ENCODE measurements at regions not wholly inside any gene's neighbourhood (a gene's known extent, or its start where the extent isn't known, plus 50 kb on each side); places are given as distances from the start of the nearest gene placed in this dataset.

DNA sequence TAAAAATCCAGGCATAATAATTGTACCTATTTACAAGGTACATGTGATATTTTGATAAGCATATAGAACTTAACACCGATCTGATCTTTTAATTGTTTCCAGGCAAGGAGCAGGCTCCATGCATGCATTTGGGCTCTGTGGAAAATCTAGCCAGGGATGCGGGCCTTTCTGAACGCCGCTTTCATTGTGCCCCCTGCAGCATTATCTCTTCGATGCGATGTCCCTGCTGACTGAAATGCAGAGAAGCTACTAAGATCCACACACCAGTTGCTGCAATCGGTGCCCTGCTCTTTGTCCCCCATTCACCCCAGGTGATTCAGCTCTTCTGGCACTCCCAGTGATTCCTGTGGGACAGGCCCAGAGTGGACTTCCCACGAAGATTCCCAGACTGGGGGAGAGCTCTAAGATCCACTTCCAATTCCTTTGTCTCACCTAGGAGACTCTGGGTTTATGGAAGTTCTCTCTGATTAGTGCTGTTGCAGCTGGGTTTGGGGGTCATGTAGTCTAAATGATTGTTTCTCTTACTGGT, 254.3 kb upstream of the AGA start:
- H3K9me3 Mint-ChIP-seq = peaks cover 0 to 7% (median 0%) of the 10 kb centered on the region in 3 donors
- no peaks in the 10 kb centered on the region for H3K27me3 Mint-ChIP-seq
- no peak overlapping the region for H3K4me3 Mint-ChIP-seq
- H3K4me1 Mint-ChIP-seq = no peaks in the 10 kb centered on the region
- H3K36me3 Mint-ChIP-seq = no peaks in the 10 kb centered on the region
- H3K27ac Mint-ChIP-seq = no peak overlapping the region

GRCh38 chr4:177699365-177700213, 257.4 kb upstream of the AGA start:
- no peak overlapping the region for H3K4me3 Mint-ChIP-seq
- no peaks in the 10 kb centered on the region for H3K27me3 Mint-ChIP-seq
- no peak overlapping the region for H3K27ac Mint-ChIP-seq
- no peaks in the 10 kb centered on the region for H3K4me1 Mint-ChIP-seq
- H3K36me3 Mint-ChIP-seq = no peaks in the 10 kb centered on the region
- peaks cover 0 to 8% (median 0%) of the 10 kb centered on the region in 3 donors for H3K9me3 Mint-ChIP-seq

DNA sequence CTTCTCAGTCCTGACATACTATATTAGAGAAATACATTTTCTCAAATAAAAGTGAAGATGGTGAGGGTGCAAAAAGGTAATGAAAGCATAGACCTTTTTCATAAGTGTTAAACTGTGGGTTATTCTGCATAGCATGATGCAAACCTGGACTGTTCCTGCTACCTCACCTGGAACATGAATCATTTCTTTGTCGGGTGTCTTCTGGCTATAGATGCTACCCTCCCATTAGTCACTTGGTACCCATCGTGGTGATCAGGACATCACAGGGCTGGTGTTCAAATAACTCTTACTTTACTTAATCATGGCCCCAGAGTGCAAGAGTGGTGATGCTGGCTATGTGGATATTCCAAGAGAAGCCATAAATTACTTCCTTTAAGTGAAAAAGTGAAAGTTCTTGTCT, 264.7 kb upstream of the AGA start:
- Mint-ChIP-seq H3K27me3 (no peaks in the 10 kb centered on the region), H3K36me3 (no peaks in the 10 kb centered on the region), H3K4me3 (no peak overlapping the region), H3K27ac (no peak overlapping the region), H3K9me3 (peaks cover 0 to 6% (median 2%) of the 10 kb centered on the region in 3 donors), H3K4me1 (no peaks in the 10 kb centered on the region)

- peaks cover 0 to 5% (median 2%) of the 10 kb centered on the region in 3 donors for H3K9me3 Mint-ChIP-seq
- no peak overlapping the region for H3K4me3 Mint-ChIP-seq
- no peaks in the 10 kb centered on the region for H3K27me3 Mint-ChIP-seq
- H3K4me1 Mint-ChIP-seq = no peaks in the 10 kb centered on the region
- no peak overlapping the region for H3K27ac Mint-ChIP-seq
- H3K36me3 Mint-ChIP-seq = no peaks in the 10 kb centered on the region
These were observed 271.2 kb upstream of the AGA start for GRCh38 chr4:177713454-177713853.

DNA sequence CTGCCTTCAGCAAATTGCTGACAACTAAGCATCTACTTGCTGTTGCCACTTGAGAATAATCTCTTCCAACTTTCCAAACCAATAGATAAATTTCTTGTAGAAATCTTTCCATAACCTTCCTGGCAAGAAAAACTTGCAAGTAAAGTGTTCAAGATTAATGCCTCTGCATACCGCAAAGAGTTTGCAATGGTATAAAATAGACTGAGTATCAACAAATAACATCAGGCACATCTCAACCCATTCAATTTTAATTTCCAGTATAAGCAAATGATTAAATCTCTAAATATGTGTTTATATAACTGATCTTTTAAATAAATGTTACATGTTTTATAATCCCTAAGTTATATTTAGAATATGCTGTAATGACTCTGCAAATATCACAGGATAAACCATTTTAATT, 275.2 kb upstream of the AGA start:
- no peak overlapping the region for H3K27ac Mint-ChIP-seq
- H3K9me3 Mint-ChIP-seq = peaks cover 0 to 5% (median 4%) of the 10 kb centered on the region in 3 donors
- H3K4me1 Mint-ChIP-seq = no peaks in the 10 kb centered on the region
- no peak overlapping the region for H3K4me3 Mint-ChIP-seq
- H3K36me3 Mint-ChIP-seq = no peaks in the 10 kb centered on the region
- peaks cover 2% of the 10 kb centered on the region for H3K27me3 Mint-ChIP-seq

DNA sequence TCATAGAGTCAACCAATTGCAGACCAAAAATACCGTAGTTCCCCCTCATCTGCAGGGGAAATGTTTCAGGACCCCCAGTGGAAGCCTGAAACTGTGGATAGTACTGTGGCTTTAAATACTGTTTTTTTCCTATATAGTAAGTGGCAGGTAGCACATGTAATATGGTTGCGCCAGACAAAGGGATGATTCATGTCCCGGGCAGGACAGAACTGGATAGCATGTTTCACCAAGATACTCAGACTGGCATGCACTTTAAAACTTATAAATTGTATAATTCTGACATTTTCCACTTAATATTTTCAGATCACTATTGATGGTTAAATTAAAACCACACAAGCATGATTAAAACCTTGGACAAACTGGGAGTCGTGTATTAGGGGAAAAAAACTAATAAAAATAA, 276.3 kb upstream of the AGA start:
- no peak overlapping the region for H3K27ac Mint-ChIP-seq

DNA sequence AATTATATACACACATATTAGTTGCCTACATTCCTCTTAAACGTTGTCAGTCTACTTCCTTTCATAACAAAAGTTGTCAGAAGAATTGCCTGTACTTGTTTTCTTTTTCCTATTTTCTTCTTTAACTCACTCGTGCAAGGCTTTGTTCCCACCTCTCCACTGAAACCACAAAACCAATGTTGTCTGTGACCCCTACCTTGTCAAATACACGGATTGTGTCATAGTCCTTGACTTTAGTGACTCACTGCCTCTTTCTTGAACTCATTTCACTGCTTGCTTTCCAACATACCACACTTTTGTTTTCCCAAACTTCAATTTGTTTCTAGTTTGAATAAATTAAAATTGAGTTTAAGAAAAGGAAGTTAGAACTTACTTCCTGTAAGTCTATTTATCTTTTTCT, 283.9 kb upstream of the AGA start:
- Mint-ChIP-seq H3K27me3 (no peaks in the 10 kb centered on the region), H3K27ac (no peak overlapping the region), H3K4me3 (no peak overlapping the region), H3K4me1 (no peaks in the 10 kb centered on the region), H3K36me3 (no peaks in the 10 kb centered on the region), H3K9me3 (peaks cover 0 to 2% (median 2%) of the 10 kb centered on the region in 3 donors)

More for the DNA sequence above, 276.3 kb upstream of the AGA start:
- Mint-ChIP-seq H3K4me1 (no peaks in the 10 kb centered on the region), H3K36me3 (no peaks in the 10 kb centered on the region), H3K4me3 (no peak overlapping the region), H3K27me3 (peaks cover 2% of the 10 kb centered on the region), H3K9me3 (peaks cover 0 to 5% (median 4%) of the 10 kb centered on the region in 3 donors)

GRCh38 chr4:177728361-177729152, 286.3 kb upstream of the AGA start:
- Mint-ChIP-seq H3K27me3 (no peaks in the 10 kb centered on the region), H3K27ac (no peak overlapping the region), H3K9me3 (peaks cover 0 to 4% (median 3%) of the 10 kb centered on the region in 3 donors), H3K36me3 (no peaks in the 10 kb centered on the region), H3K4me3 (no peak overlapping the region), H3K4me1 (no peaks in the 10 kb centered on the region)

DNA sequence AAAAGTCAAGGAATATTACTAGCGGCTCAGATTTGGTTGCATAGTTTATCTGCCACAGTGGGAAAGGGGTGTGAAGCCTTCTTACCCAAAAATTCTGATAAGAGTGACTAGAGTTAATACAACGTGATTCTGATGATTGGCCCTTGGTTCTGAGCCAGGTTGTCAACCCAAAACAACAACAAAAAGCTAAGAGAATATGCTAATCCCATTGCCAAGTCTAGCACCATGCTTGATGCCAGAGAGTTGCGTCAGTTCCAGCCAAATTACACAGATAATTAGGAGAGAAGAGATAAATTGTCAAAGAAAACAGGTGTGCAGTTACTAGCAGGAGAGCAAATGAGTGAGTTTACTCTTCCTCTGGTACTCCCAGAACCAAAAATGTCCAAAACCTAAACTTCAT, 287.4 kb upstream of the AGA start:
- H3K4me1 Mint-ChIP-seq = no peaks in the 10 kb centered on the region
- no peak overlapping the region for H3K27ac Mint-ChIP-seq
- H3K4me3 Mint-ChIP-seq = no peak overlapping the region
- H3K27me3 Mint-ChIP-seq = no peaks in the 10 kb centered on the region
- no peaks in the 10 kb centered on the region for H3K36me3 Mint-ChIP-seq
- H3K9me3 Mint-ChIP-seq = peaks cover 3 to 6% (median 5%) of the 10 kb centered on the region in 3 donors

GRCh38 chr4:177737387-177737940, 295.2 kb upstream of the AGA start:
- Mint-ChIP-seq H3K36me3 (no peaks in the 10 kb centered on the region), H3K27ac (no peak overlapping the region), H3K27me3 (no peaks in the 10 kb centered on the region), H3K4me3 (no peak overlapping the region), H3K4me1 (no peaks in the 10 kb centered on the region), H3K9me3 (peaks cover 2 to 9% (median 4%) of the 10 kb centered on the region in 3 donors)

DNA sequence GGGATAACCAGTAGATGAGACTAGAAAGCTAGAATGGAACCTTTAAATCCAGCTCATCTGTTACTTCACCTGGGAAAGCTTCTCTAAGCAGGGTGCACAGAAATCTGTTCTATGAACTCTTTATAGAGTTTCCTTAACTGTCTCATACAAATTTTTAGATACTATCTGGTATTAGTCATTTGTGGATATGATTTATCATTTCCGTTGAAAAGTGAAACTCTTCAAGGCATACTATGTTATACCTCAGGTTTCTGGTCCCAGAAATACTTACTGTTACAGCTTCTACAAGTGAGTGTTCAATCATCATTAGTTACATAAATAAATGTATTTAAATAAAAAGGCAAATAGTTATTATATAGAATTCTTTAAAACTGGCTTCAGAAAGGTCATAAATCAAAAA, 298.3 kb upstream of the AGA start:
- H3K9me3 Mint-ChIP-seq = peaks cover 0 to 4% (median 2%) of the 10 kb centered on the region in 3 donors
- no peaks in the 10 kb centered on the region for H3K27me3 Mint-ChIP-seq
- no peaks in the 10 kb centered on the region for H3K36me3 Mint-ChIP-seq
- no peaks in the 10 kb centered on the region for H3K4me1 Mint-ChIP-seq
- H3K4me3 Mint-ChIP-seq = no peak overlapping the region
- H3K27ac Mint-ChIP-seq = no peak overlapping the region

GRCh38 chr4:177759729-177760128, 317.5 kb upstream of the AGA start:
- H3K27me3 Mint-ChIP-seq = no peaks in the 10 kb centered on the region
- H3K36me3 Mint-ChIP-seq = no peaks in the 10 kb centered on the region
- peaks cover 0 to 3% (median 2%) of the 10 kb centered on the region in 3 donors for H3K9me3 Mint-ChIP-seq
- H3K4me1 Mint-ChIP-seq = peaks cover 0 to 6% (median 0%) of the 10 kb centered on the region in 3 donors
- no peak overlapping the region for H3K27ac Mint-ChIP-seq
- no peak overlapping the region for H3K4me3 Mint-ChIP-seq

DNA sequence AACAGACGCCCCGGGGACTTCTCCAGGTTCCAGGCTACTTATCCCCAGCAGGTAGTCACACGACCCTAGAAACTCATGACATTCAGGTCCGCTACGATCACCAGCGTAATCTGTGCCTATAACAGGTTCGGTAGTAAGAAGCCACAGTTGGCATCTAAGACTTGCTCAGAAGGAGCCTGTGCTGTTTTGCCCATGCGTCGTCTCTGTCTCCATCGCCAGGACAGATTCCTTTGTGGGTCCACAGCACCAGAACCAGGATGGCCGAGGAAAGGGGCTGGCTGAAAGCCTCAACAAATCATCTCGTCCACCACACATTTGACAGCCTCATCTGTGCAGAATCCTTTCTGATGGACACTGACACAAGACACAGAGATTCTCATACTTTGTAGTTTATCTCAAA, 319.5 kb upstream of the AGA start:
- Mint-ChIP-seq H3K36me3 (no peaks in the 10 kb centered on the region), H3K9me3 (peaks cover 0 to 5% (median 4%) of the 10 kb centered on the region in 3 donors), H3K4me3 (no peak overlapping the region), H3K27ac (no peak overlapping the region), H3K27me3 (no peaks in the 10 kb centered on the region), H3K4me1 (peaks cover 0 to 6% (median 0%) of the 10 kb centered on the region in 3 donors)

GRCh38 chr4:177769155-177769554, 326.9 kb upstream of the AGA start:
- Mint-ChIP-seq H3K4me1 (no peaks in the 10 kb centered on the region), H3K36me3 (no peaks in the 10 kb centered on the region), H3K4me3 (no peak overlapping the region), H3K9me3 (peaks cover 0 to 5% (median 2%) of the 10 kb centered on the region in 3 donors), H3K27me3 (no peaks in the 10 kb centered on the region), H3K27ac (no peak overlapping the region)

- Mint-ChIP-seq H3K4me3 (no peak overlapping the region), H3K9me3 (peaks cover 0 to 2% (median 0%) of the 10 kb centered on the region in 3 donors), H3K27ac (no peak overlapping the region), H3K27me3 (no peaks in the 10 kb centered on the region), H3K4me1 (no peaks in the 10 kb centered on the region), H3K36me3 (no peaks in the 10 kb centered on the region)
These were observed 328.5 kb upstream of the AGA start for GRCh38 chr4:177770776-177771175.

Measured in IgD-negative memory B cell (primary cell).